SKM-1 (cell line): ENCODE measurements at regions not wholly inside any gene's neighbourhood (a gene's known extent, or its start where the extent isn't known, plus 50 kb on each side); places are given as distances from the start of the nearest gene placed in this dataset.
"Not testable (repeated sequence)": the region's sequence is repeated elsewhere in the genome, so short reads cannot be mapped to it uniquely, and the experiment has no call there.

ENCODE experiments used
- DNase-seq: peaks from one replicate; lab custom pipeline; 2025; ENCODE audit not compliant: unreplicated experiment; lab: John Stamatoyannopoulos, UW

DNA sequence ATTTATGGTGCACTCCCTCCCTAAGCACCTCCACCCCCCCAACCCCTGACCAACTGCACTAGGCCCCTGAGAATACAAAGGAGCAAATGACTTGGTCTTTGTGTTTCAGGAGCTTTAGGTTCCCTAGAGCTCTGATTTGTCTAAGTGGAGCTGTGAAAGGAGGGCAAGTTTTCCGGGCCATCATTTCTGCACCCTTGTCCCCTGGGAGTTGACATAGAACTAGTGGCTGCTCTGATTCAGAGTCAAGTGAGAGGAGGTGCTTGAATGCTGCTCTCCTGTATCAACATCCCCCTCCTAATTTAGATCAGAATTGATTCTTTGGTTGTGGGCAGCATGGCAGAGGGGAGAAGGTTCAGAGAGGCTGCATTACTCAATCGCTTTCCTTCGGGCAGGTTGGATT, 391.6 kb downstream of the KCNRG start:
- no peak for DNase-seq

GRCh38 chr13:50408068-50408467, 392.8 kb downstream of the KCNRG start:
- DNase-seq: no peak

DNA sequence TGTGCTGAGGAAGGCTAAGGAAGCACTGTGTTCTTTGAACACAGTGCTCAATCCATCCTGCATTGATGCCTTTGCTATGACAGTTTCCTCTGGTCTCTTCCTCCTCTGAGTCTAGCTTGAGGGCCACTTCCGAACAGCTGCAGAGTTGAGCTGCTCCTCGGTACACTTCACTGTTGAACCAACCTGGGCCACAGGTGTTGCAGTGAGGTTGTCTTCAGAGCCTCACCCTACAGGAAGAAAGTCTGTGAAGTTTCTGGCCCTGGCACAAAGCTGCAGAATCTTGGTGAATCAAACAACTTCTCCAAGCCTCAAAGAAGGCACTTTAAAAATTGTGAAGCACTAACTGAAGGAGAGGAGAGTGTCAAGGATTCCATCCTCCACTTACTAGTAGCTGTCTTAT, 394.0 kb downstream of the KCNRG start:
- DNase-seq: no peak

GRCh38 chr13:50410921-50411746, 395.9 kb downstream of the KCNRG start:
- DNase-seq: no peak

DNA sequence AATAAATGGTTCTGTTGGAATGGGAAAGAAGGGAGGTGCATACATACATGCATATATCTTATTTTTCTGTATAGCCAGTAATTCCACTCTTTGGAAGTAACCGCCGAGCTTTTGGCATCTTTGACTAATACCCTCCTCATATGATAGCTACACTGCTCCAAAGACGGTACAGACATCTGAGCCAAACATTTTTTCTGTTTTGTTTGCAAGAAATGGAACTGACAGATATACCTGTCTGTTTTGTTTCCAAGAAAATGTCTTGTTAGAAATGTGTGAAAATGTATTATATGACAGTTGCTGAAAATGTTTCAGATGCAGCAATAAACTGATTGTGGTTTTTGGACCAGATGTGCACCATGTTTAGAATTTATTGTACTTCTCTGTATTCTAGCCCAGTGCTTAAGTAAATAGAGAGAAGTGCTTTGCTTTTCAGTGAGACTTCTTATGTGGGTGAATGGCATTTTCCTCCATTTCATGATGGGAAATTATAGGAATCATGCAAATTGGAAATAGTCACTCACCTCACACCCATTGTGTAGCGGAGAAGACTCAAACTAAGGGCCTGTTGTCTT, 396.9 kb downstream of the KCNRG start:
- no peak for DNase-seq

DNA sequence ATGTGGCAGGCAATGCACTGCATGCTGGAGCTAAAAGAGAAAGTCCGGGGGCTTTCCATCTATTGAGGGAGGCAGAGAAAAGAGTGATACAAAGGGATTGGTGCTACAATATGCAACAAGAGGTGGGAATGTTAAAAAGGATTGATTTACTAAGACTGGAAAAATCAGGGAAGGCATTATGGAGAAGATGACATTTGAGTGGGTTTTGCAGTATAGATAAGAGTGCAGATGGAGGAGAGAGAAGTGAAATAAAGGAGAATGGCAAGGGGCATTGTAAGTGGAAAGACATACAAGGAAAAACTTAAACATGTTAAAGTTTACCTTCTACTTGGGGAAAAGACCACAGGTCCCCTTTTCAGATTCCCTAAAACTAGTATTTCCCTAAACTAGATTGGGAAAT, 399.4 kb downstream of the KCNRG start:
- no peak for DNase-seq

DNA sequence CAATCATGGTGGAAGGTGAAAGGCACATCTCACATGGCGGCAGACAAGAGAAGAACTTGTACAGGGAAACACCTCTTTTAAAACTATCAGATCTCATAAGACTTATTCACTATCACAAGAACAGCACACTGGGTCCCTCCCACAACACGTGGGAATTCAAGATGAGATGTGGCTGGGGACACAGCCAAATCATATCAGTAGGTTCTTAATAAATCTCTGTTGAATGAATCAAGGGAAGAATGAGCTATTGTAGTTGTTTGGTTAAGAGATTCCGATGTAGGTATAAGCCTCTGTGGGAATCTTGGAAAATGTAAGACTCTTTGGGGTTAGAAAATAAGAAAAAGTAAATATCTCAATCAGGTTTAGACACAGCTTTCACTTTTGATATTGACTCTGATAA, 400.2 kb downstream of the KCNRG start:
- DNase-seq: no peak

- no peak for DNase-seq
These were observed 402.4 kb downstream of the KCNRG start for GRCh38 chr13:50417597-50417996.

- no peak for DNase-seq
These were observed 404.2 kb downstream of the KCNRG start for GRCh38 chr13:50419331-50419865.

DNA sequence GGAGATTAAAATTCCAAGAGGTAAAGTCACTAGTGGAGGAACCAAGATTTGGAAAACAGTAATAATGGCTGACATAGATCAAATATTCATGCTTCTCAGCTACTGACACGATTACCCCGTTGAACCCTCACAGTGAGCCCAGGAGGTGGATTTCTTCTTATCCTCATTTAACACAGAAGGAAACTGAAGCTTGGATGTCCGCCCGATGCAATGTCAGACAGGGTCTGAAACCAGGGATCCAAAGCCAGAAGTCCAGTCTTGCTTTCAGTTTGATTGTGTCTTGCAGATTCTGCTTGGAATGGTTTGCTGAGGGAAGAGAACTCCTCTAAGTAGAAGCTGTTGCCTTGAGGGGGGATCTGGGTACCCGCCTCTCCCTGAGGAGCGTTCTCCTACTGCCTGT, 404.7 kb downstream of the KCNRG start:
- DNase-seq: no peak

GRCh38 chr13:50420718-50421472, 405.7 kb downstream of the KCNRG start:
- no peak for DNase-seq

GRCh38 chr13:50421473-50422130, 406.4 kb downstream of the KCNRG start:
- DNase-seq: no peak

- DNase-seq: no peak
These were observed 407.2 kb downstream of the KCNRG start for GRCh38 chr13:50422181-50423148.

DNA sequence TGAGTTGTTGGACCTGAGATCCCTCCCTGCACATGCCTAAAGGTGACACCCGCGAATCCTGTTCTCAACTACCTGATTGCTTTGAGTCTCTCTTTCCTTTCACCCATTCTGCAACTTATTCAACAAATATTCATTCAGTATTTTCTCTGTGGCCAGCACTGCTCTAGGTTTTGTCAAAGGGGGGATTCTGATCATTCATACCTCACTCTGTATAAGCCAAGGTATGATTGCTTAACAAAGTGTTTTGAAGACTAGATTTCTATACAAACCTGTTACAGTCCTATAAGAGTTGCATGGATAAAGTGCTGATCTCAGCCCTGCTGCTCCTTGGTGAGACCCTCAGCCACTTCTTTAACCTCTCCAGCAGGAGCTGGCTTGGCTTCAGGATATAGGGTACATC, 409.7 kb downstream of the KCNRG start:
- no peak for DNase-seq

GRCh38 chr13:50425772-50426171, 410.5 kb downstream of the KCNRG start:
- no peak for DNase-seq

DNA sequence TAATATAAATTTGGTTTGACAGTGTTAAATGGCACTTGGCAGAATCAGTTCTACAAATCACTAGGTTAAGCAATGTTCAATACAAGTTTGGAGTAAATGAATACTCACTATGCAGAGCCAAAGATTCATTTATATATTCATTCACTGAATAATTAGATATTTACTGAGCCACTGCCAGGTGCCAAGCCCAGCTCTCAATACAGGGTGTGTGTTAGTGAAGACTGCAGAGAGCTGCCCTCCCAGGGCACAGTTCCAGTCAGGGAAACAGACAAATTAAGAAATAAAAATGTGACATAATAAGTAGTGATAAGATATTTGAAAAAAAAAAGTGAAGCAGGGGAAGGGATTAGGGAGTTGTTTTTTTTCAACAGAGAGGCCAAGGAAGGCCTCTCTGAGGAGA, 411.7 kb downstream of the KCNRG start:
- DNase-seq: no peak

DNA sequence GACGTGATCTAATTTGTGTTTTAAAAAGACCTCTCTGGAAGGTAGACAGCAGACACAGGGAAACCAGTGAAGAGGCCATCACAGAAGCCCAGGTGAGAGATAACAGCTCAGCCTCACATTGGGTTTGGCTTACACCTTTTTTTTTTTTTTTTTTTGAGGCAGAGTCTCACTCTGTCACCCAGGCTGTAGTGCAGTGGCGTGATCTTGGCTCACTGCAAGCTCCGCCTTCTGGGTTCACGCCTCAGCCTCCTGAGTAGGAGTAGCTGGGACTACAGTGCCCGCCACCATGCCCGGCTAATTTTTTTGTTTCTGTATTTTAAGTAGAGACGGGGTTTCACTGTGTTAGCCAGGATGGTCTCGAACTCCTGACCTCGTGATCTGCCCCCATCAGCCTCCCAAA, 412.3 kb downstream of the KCNRG start:
- DNase-seq: not testable (repeated sequence)

DNA sequence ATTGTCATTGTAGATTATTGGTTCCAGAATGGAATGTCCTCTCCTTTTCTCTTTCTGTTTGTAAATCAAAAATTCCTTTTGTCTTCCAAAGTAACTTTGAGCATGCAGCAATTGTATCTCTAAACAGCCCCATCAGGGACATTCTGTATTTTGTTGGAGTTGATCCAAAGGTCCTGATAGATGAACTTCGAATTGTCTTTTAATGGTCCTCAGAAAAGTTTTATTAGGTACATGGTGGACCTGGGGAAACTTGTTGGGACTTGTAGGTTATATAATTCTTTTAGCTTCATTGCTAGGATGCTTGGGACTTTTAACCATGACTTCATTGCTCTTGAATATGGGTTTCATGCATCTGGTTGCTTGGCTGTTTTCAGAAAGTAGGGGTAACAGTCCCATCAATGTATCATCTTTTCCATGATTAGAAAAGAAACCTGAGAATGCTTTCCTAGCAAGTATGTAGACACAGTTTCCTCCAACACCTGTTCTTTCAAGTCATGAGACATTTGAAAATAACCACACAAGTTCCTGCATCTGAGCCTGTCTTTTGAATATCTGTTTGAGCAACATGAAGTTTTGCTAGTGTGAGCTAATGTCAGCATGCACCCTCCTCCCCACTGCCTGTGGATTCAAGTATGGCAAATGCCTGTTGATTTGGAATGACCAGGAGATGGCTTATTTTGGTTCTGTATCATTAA, 413.1 kb downstream of the KCNRG start:
- no peak for DNase-seq

GRCh38 chr13:50435011-50435410, 408.5 kb downstream of the DLEU7 start:
- no peak for DNase-seq

GRCh38 chr13:50437252-50437651, 406.2 kb downstream of the DLEU7 start:
- DNase-seq: no peak
